ENCODE measurements at regions not wholly inside any gene's neighbourhood (a gene's known extent, or its start where the extent isn't known, plus 50 kb on each side); places are given as distances from the start of the nearest gene placed in this dataset.

DNA sequence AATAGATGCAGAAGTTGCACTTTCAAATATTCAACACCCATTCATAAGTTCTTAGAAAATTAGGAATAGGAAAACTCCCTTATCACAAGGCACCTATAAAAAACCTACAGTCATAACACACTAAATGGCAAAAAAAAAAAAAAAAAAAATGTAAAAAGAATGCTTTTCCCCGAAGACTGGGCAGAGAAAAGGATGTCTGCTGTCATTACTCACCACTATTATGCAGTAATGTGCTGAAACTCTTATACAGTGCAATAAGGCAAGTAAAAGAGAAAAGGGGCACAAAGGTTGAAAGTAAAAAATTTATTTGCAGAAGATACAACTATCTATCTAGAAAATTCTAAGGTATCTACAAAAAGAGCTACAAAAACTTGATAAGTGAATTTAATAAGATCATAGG is 607.8 kb upstream of the ARID1B start:
- Histone ChIP-seq H2BK5ac (ENCODE audit: low read depth, low read length, poor library complexity, severe bottlenecking) (no peak overlapping the region), H2AFZ (replicated peaks; ENCODE audit: low read length, poor library complexity) (no peak overlapping the region), H3K23ac (ENCODE audit: low read depth, low read length) (no peak overlapping the region), H3K4me2 (ENCODE audit: low read depth, low read length) (no peak overlapping the region), H2BK20ac (ENCODE audit: low read depth, low read length) (no peak overlapping the region), H2AK9ac (replicated peaks; ENCODE audit: low read depth, low read length, poor library complexity) (no peak overlapping the region), H4K91ac (ENCODE audit: insufficient read depth, low read depth, low read length) (no peak overlapping the region), H3K27me3 (ENCODE audit: control insufficient read depth, insufficient read depth, low read length) (no peaks in the 10 kb centered on the region), H4K20me1 (ENCODE audit: insufficient read depth, low read length) (no peaks in the 10 kb centered on the region), H3K9ac (ENCODE audit: low read depth, low read length) (no peak overlapping the region), H3K79me1 (ENCODE audit: low read depth in 1 of 2, low read length in 2 of 2) (no peaks in the 10 kb centered on the region), H4K8ac (ENCODE audit: low read depth in 2 of 2, low read length in 2 of 2) (no peak overlapping the region), H3K4me1 (ENCODE audit: control insufficient read depth, insufficient read depth, low read length) (peaks cover 3% of the 10 kb centered on the region), H3K4me3 (ENCODE audit: insufficient read depth, low read depth, low read length) (no peak overlapping the region), H3K56ac (ENCODE audit: extremely low read depth, insufficient read depth, low read length) (no peak overlapping the region), H3K27ac (ENCODE audit: insufficient read depth, low read length) (no peak overlapping the region), H2BK15ac (ENCODE audit: low read depth, low read length) (no peak overlapping the region), H3K9me1 (ENCODE audit: insufficient read depth, low read length) (peaks cover 5% of the 10 kb centered on the region; the same call in 1 of the 2 replicates), H4K5ac (ENCODE audit: low read depth, low read length) (no peak overlapping the region), H3K18ac (ENCODE audit: low read depth, low read length) (no peak overlapping the region), H2BK120ac (ENCODE audit: low read depth, low read length) (no peak overlapping the region), H3K36me3 (ENCODE audit: control insufficient read depth, insufficient read depth, low read length) (no peaks in the 10 kb centered on the region), H3K14ac (replicated peaks; ENCODE audit: low read depth, low read length) (no peak overlapping the region), H3K9me3 (ENCODE audit: control insufficient read depth, insufficient read depth, low read length) (no peaks in the 10 kb centered on the region), H2AK5ac (ENCODE audit: low read depth, low read length) (no peak overlapping the region), H3K4ac (ENCODE audit: low read depth, low read length) (no peak overlapping the region)
- in situ Hi-C loops (cut with MboI; ENCODE audit: low sequenced_read_pairs): no loop called here
- no peak for DNase-seq
- no TSS peak for BruUV-seq (replicated peaks)
- dilution Hi-C loops (cut with HindIII; ENCODE audit: low sequenced_read_pairs, unreplicated experiment): no loop called here
- intact Hi-C loops (cut with micrococcal nuclease): no loop called here
- TF ChIP-seq CHD1 (IDR thresholded peaks at IDR 0.05; ENCODE audit: low read depth, low read length): no peak
- no peak for TF ChIP-seq RCOR1 (IDR thresholded peaks at IDR 0.05; ENCODE audit: insufficient replicate concordance, low read length)
- no peak for TF ChIP-seq RFX5 (IDR thresholded peaks at IDR 0.05; ENCODE audit: low read depth, low read length)
- TF ChIP-seq CEBPB (IDR thresholded peaks at IDR 0.05; ENCODE audit: low read depth, low read length): no peak
- TF ChIP-seq POLR2A (IDR thresholded peaks at IDR 0.05; ENCODE audit: low read depth, low read length): no peak
- ChIA-PET CTCF (no interaction called here), POLR2A (ENCODE audit: unreplicated experiment) (no interaction called here)
- no CpG with 5 or more reads among the region's 1 CpG for WGBS, 2 experiments (ENCODE audit: extremely low coverage in 2 of 2, insufficient read length in 1 of 2)
- no peak for ATAC-seq (ENCODE audit: low read depth)
